Neural cell (in vitro differentiated cells): ENCODE measurements at regions not wholly inside any gene's neighbourhood (a gene's known extent, or its start where the extent isn't known, plus 50 kb on each side); places are given as distances from the start of the nearest gene placed in this dataset.

ENCODE experiments used
- CTCF ChIP-seq: fragments of 450-650 bp; IDR thresholded peaks from 2 replicates; pipeline ENCODE4 v1.5.1; 2014; ENCODE audit warnings: antibody characterized with exemption, mild to moderate bottlenecking, moderate library complexity; ENCODE audit not compliant: poor library complexity, severe bottlenecking
- EP300 ChIP-seq: fragments of 450-650 bp; conservative IDR thresholded peaks from 2 replicates; pipeline ENCODE4 v1.6.1; 2014; ENCODE audit warnings: antibody characterized with exemption, mild to moderate bottlenecking, moderate library complexity; ENCODE audit not compliant: poor library complexity, severe bottlenecking
- REST ChIP-seq: IDR thresholded peaks from 2 replicates; pipeline ENCODE4 v1.6.1; 2012; ENCODE audit warnings: borderline replicate concordance

- TF ChIP-seq CTCF (no peak), EP300 (no peak), REST (no peak)
Measured at GRCh38 chr4:8721621-8722020, 129.1 kb downstream of the CPZ start.
